ENCODE measurements at regions not wholly inside any gene's neighbourhood (a gene's known extent, or its start where the extent isn't known, plus 50 kb on each side); places are given as distances from the start of the nearest gene placed in this dataset.

GRCh38 chr15:24747376-24747775 is 71.8 kb downstream of the NPAP1 start:
- Histone ChIP-seq H4K20me1 (replicated peaks in 1 of 2; ENCODE audit: control insufficient read depth in 1 of 2, insufficient read depth in 2 of 2, low read length in 2 of 2) (no peaks in the 10 kb centered on the region), H3K4me1 (replicated peaks in 1 of 4; ENCODE audit: control insufficient read depth in 3 of 4, insufficient read depth in 4 of 4, low read length in 3 of 4) (0 out of 7 replicates have a peak, but pooled peaks cover 0 to 1% (median 0%) of the 10 kb centered on the region in 4 experiments), H2BK120ac (replicated peaks; ENCODE audit: low read depth, low read length) (no peak overlapping the region), H3K56ac (replicated peaks; ENCODE audit: insufficient read length, low read depth, low read length) (no peak overlapping the region), H3K23ac (ENCODE audit: insufficient read length) (no peak overlapping the region), H3K18ac (ENCODE audit: extremely low read depth, low read length) (no peak overlapping the region), H2BK15ac (ENCODE audit: low read length) (no peak overlapping the region), H2AK5ac (ENCODE audit: low read depth, low read length) (no peak overlapping the region), H3K27ac (ENCODE audit: low read depth, low read length) (no peak overlapping the region), H3K4me3 (ENCODE audit: extremely low read depth in 1 of 4, insufficient read depth in 2 of 4, low read depth in 3 of 4, low read length in 4 of 4) (no peak overlapping the region), H3K4ac (replicated peaks; ENCODE audit: insufficient read length, low read depth, low read length) (no peak overlapping the region), H2BK5ac (ENCODE audit: low read depth, low read length) (no peak overlapping the region), H2BK12ac (ENCODE audit: low read depth, low read length) (no peak overlapping the region), H3K14ac (ENCODE audit: insufficient read length) (no peak overlapping the region), H3K23me2 (ENCODE audit: low read depth, low read length) (no peaks in the 10 kb centered on the region), H4K5ac (ENCODE audit: insufficient read length, low read depth, low read length) (no peak overlapping the region), H3K27me3 (replicated peaks in 1 of 4; ENCODE audit: control insufficient read depth in 3 of 4, extremely low read depth in 1 of 4, insufficient read depth in 3 of 4, low read length in 3 of 4) (no peaks in the 10 kb centered on the region), H2AFZ (ENCODE audit: low read length) (no peak overlapping the region), H2BK20ac (ENCODE audit: low read length) (no peak overlapping the region), H3K79me1 (ENCODE audit: low read depth, low read length) (no peaks in the 10 kb centered on the region), H3K9ac (replicated peaks in 1 of 4; ENCODE audit: extremely low read depth in 1 of 4, low read depth in 3 of 4, low read length in 3 of 4) (no peak overlapping the region), H3K79me2 (ENCODE audit: control insufficient read depth in 1 of 2, insufficient read depth in 2 of 2, low read length in 2 of 2) (no peaks in the 10 kb centered on the region), H3K9me3 (ENCODE audit: insufficient read depth in 2 of 2, low read depth in 1 of 2, low read length in 1 of 2) (peaks cover 4 to 22% of the 10 kb centered on the region in 2 experiments), H3K4me2 (ENCODE audit: insufficient read depth in 1 of 2, low read depth in 2 of 2, low read length in 2 of 2) (no peak overlapping the region), H4K91ac (replicated peaks; ENCODE audit: insufficient read length, low read length) (no peak overlapping the region), H3K36me3 (ENCODE audit: control insufficient read depth in 2 of 4, insufficient read depth in 4 of 4, low read length in 3 of 4) (no peaks in the 10 kb centered on the region), H4K8ac (ENCODE audit: extremely low read depth, insufficient read depth, low read length) (no peak overlapping the region)
- WGBS, 2 experiments (ENCODE audit: extremely low coverage in 1 of 2, insufficient coverage in 1 of 2, insufficient read length in 1 of 2, insufficient replicate concordance in 2 of 2, low coverage in 1 of 2, low lambda C conversion rate in 2 of 2, missing lambda C conversion rate in 1 of 2) = 84% methylated on average over 10 of the region's 10 CpGs; no CpG with 5 or more reads in 1 of the 2 experiments
- TF ChIP-seq, protein P1, sequence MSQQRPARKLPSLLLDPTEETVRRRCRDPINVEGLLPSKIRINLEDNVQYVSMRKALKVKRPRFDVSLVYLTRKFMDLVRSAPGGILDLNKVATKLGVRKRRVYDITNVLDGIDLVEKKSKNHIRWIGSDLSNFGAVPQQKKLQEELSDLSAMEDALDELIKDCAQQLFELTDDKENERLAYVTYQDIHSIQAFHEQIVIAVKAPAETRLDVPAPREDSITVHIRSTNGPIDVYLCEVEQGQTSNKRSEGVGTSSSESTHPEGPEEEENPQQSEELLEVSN (IDR thresholded peaks at IDR 0.05) = no peak
- TF ChIP-seq TAF7 (optimal IDR thresholded peaks at IDR 0.05; ENCODE audit: borderline replicate concordance, low read depth, low read length) (no peak), GTF2F1 (IDR thresholded peaks at IDR 0.05; ENCODE audit: borderline replicate concordance, low read depth, low read length) (no peak), CEBPB (IDR thresholded peaks at IDR 0.05; ENCODE audit: low read depth, low read length) (no peak), RFX5 (IDR thresholded peaks at IDR 0.05; ENCODE audit: borderline replicate concordance, low read depth, low read length) (no peak), CHD1 (IDR thresholded peaks at IDR 0.05; ENCODE audit: low read depth, low read length) (no peak)
- POLR2A ChIA-PET (ENCODE audit: partially characterized antibody) = interaction anchor here (0.6 kb wide), 1 partner anchor 555 kb away, joined by 3 read pairs; no protein-coding TSS in a partner anchor
- FAIRE-seq = no peak
- no peak for DNase-seq (ENCODE audit: low read depth in 1 of 2, low spot score in 2 of 2)
- CTCF ChIA-PET (ENCODE audit: partially characterized antibody) = interaction anchor here (0.5 to 1.1 kb wide), 2 partner anchors 14 to 230 kb away, joined by 3 read pairs; no protein-coding TSS in a partner anchor
